OCI-LY7 (cell line): ENCODE measurements at regions not wholly inside any gene's neighbourhood (a gene's known extent, or its start where the extent isn't known, plus 50 kb on each side); places are given as distances from the start of the nearest gene placed in this dataset.

Experiments
- BruUV-seq: library from RNA; stranded (reverse); fragments of 400-500 nt; replicated peaks from 2 replicates; lab custom pipeline; 2021; lab: Mats Ljungman, UMichigan
- CTCF ChIA-PET: fragments of 300-600 bp; sonication (Branson Sonifier 250); formaldehyde crosslinking; loops from one replicate; lab custom pipeline; 2022; ENCODE audit warnings: antibody characterized with exemption; ENCODE audit not compliant: unreplicated experiment; lab: Charles Lee
- POLR2A ChIA-PET: fragments of 300-600 bp; sonication (Branson Sonifier 250); formaldehyde crosslinking; loops from one replicate; lab custom pipeline; 2022; ENCODE audit warnings: antibody characterized with exemption; lab: Charles Lee
- DNase-seq: peaks from one replicate; pipeline ENCODE4 v3.0.0-alpha.2; 2015; ENCODE audit warnings: low spot score
- H2AFZ ChIP-seq: fragments of 200-600 bp; sonication (generic), shearing (Covaris generic); 2 replicates; pipeline ENCODE4 v1.6.1; 2014; ENCODE audit warnings: mild to moderate bottlenecking, antibody characterized with exemption, low read length, moderate library complexity
- H3K27ac ChIP-seq: fragments of 200-600 bp; sonication (generic); 2 replicates; pipeline ENCODE4 v1.5.1; 2014; ENCODE audit warnings: mixed run types, low read depth, mild to moderate bottlenecking, moderate library complexity, low read length, inconsistent platforms; ENCODE audit not compliant: poor library complexity, severe bottlenecking
- H3K36me3 ChIP-seq: fragments of 200-600 bp; sonication (generic); 2 replicates; pipeline ENCODE4 v1.6.1; 2014; ENCODE audit warnings: mild to moderate bottlenecking, antibody characterized with exemption, low read length, moderate library complexity, mixed read lengths; ENCODE audit not compliant: insufficient read depth
- H3K4me1 ChIP-seq: fragments of 200-600 bp; sonication (generic); 2 replicates; pipeline ENCODE4 v1.5.1; 2014; ENCODE audit warnings: mild to moderate bottlenecking, low read length; ENCODE audit not compliant: insufficient read depth, poor library complexity, severe bottlenecking
- H3K4me2 ChIP-seq: fragments of 200-600 bp; sonication (generic); 2 replicates; pipeline ENCODE4 v1.6.1; 2014; ENCODE audit warnings: mild to moderate bottlenecking, low read length
- H3K4me3 ChIP-seq: fragments of 200-600 bp; sonication (generic); 2 replicates; pipeline ENCODE4 v1.5.1; 2014; ENCODE audit warnings: mild to moderate bottlenecking, low read depth, low read length; ENCODE audit not compliant: poor library complexity, severe bottlenecking
- H3K79me2 ChIP-seq: fragments of 200-600 bp; sonication (generic); 2 replicates; pipeline ENCODE4 v1.6.1; 2016; ENCODE audit warnings: low read depth, mild to moderate bottlenecking, low read length, moderate library complexity, mixed read lengths; ENCODE audit not compliant: insufficient read depth
- H3K9me2 ChIP-seq: fragments of 200-600 bp; sonication (generic); 2 replicates; pipeline ENCODE4 v1.6.1; 2016; ENCODE audit warnings: mild to moderate bottlenecking, low read length, mixed read lengths; ENCODE audit not compliant: insufficient read depth
- H3K9me3 ChIP-seq: fragments of 200-600 bp; sonication (generic); 2 replicates; pipeline ENCODE4 v1.6.1; 2014; ENCODE audit warnings: mild to moderate bottlenecking, mixed run types, low read length, mixed read lengths
- H4K20me1 ChIP-seq: fragments of 200-600 bp; sonication (generic); 2 replicates; pipeline ENCODE4 v1.6.1; 2014; ENCODE audit warnings: mild to moderate bottlenecking, antibody characterized with exemption, low read length, moderate library complexity, mixed read lengths; ENCODE audit not compliant: insufficient read depth
- EZH2phosphoT487 ChIP-seq: fragments of 200-600 bp; sonication (generic); IDR thresholded peaks from 2 replicates; pipeline ENCODE4 v1.6.1; 2018; ENCODE audit warnings: low read depth, borderline replicate concordance, mild to moderate bottlenecking, mixed run types, antibody characterized with exemption, low read length, moderate library complexity, mixed read lengths
- intact Hi-C: fragments of 100-400 bp; cut with micrococcal nuclease; formaldehyde crosslinking; loops from one replicate; pipeline ENCODE4 v1.10.0; 2022; ENCODE audit not compliant: unreplicated experiment
- TF ChIP-seq, protein P1 (sequence below): fragments of 200-600 bp; sonication (generic); conservative IDR thresholded peaks from 2 replicates; pipeline ENCODE4 v1.5.1; 2014; ENCODE audit warnings: mild to moderate bottlenecking, antibody characterized with exemption, low read length, moderate library complexity, mixed read lengths

GRCh38 chr9:129379886-129380285 lies 201.8 kb upstream of the IER5L start:
- Histone ChIP-seq H3K36me3 (no peaks in the 10 kb centered on the region), H3K9me2 (no peaks in the 10 kb centered on the region), H4K20me1 (no peaks in the 10 kb centered on the region), H3K27ac (no peak overlapping the region), H3K9me3 (no peaks in the 10 kb centered on the region), H3K4me2 (no peak overlapping the region), H3K4me1 (peaks cover 15% of the 10 kb centered on the region), H3K4me3 (no peak overlapping the region), H2AFZ (no peak overlapping the region), H3K79me2 (no peaks in the 10 kb centered on the region)
- no TSS peak for BruUV-seq
- DNase-seq = no peak
- no peak for TF ChIP-seq EZH2phosphoT487
- TF ChIP-seq, protein P1, sequence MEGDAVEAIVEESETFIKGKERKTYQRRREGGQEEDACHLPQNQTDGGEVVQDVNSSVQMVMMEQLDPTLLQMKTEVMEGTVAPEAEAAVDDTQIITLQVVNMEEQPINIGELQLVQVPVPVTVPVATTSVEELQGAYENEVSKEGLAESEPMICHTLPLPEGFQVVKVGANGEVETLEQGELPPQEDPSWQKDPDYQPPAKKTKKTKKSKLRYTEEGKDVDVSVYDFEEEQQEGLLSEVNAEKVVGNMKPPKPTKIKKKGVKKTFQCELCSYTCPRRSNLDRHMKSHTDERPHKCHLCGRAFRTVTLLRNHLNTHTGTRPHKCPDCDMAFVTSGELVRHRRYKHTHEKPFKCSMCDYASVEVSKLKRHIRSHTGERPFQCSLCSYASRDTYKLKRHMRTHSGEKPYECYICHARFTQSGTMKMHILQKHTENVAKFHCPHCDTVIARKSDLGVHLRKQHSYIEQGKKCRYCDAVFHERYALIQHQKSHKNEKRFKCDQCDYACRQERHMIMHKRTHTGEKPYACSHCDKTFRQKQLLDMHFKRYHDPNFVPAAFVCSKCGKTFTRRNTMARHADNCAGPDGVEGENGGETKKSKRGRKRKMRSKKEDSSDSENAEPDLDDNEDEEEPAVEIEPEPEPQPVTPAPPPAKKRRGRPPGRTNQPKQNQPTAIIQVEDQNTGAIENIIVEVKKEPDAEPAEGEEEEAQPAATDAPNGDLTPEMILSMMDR = no peak
- POLR2A ChIA-PET = interaction anchor here (0.7 kb wide), 1 partner anchor 136 kb away, joined by 3 read pairs; no protein-coding TSS in a partner anchor
- CTCF ChIA-PET = no interaction called here
- intact Hi-C loops = no loop called here

DNA sequence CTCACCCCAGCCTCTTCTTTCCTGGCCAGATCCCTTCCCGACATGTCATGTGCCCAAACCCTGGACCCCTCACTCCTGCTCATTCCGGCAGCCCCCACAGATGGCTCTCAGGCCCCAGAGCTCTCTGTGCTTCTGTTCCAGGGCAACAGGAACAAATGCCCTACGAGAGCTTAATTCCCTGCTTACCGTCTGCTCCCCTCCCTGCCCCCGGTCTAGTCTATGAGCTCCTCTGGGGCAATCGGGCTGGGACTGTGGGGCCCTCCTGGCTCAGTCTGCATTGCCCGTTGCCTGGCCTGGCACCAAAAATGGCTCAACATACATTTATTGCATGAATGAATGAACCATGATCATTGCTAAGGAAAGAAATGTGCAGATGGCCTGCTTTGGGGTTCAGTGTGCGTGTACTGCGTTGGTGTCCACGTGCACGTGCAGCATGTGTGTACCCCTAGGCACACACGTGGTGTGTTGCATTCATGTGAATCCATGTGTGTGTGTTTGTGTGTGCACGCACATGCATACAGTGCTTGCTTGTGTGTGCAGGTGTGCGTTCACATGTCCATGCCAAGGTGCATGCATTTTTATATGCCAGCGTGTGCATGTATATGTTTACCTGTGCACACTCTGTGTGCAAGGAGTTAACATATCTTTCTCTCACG lies 201.2 kb upstream of the IER5L start:
- Histone ChIP-seq H2AFZ (no peak overlapping the region), H3K4me1 (peaks cover 15% of the 10 kb centered on the region), H3K9me2 (no peaks in the 10 kb centered on the region), H4K20me1 (no peaks in the 10 kb centered on the region), H3K4me2 (no peak overlapping the region), H3K9me3 (no peaks in the 10 kb centered on the region), H3K27ac (no peak overlapping the region), H3K36me3 (no peaks in the 10 kb centered on the region), H3K79me2 (no peaks in the 10 kb centered on the region), H3K4me3 (no peak overlapping the region)
- POLR2A ChIA-PET = interaction anchor here (0.7 kb wide), 1 partner anchor 136 kb away, joined by 3 read pairs; no protein-coding TSS in a partner anchor
- DNase-seq = no peak
- TF ChIP-seq, protein P1 = no peak
- TF ChIP-seq EZH2phosphoT487 = no peak
- BruUV-seq = no TSS peak
- CTCF ChIA-PET = no interaction called here
- intact Hi-C loops = no loop called here

DNA sequence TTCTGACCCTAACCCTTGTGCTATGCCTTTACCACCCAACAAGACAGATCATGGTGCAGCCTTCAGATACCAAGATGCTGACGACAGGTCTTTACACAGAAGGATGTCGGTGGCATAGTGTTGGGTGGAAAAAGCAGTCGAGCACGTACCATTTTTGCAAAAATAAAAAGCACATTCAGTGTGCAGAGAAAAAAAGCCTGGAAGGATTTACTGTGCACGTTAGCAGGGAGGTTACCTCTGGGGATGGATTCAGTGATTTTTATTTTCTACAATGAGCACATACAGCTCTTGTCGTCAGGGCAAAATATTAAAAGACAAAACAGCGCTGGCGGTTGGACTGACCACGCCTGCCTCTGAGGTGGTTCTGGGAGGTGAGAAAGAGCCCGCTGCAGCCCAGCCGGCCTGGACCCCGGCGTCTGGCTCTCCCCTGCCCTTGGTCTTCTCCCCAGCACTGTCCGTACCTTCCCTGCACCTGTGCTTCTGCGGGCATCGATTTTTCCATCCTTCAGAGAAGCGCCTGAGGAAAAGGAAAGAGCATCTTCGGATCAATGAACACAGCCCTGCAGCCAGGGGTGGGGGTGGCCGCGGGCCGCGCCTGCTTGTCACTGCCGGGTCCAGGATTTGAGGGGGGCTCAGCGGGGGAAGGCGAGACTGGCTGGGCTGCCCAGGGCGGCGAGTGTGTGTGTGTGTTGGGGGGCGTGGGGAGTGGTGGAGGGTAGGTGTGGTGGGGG lies 200.0 kb upstream of the IER5L start:
- DNase-seq = no peak
- Histone ChIP-seq H3K27ac (no peak overlapping the region), H3K4me3 (no peak overlapping the region), H2AFZ (no peak overlapping the region), H3K4me2 (no peak overlapping the region), H4K20me1 (no peaks in the 10 kb centered on the region), H3K9me3 (no peaks in the 10 kb centered on the region), H3K9me2 (no peaks in the 10 kb centered on the region), H3K79me2 (no peaks in the 10 kb centered on the region), H3K36me3 (no peaks in the 10 kb centered on the region), H3K4me1 (peaks cover 4% of the 10 kb centered on the region)
- intact Hi-C loops = no loop called here
- TF ChIP-seq EZH2phosphoT487 = no peak
- TF ChIP-seq, protein P1 = no peak
- no TSS peak for BruUV-seq
- CTCF ChIA-PET = no interaction called here
- POLR2A ChIA-PET = no interaction called here
